ENCODE measurements at regions not wholly inside any gene's neighbourhood (a gene's known extent, or its start where the extent isn't known, plus 50 kb on each side); places are given as distances from the start of the nearest gene placed in this dataset.
"Not testable (repeated sequence)": the region's sequence is repeated elsewhere in the genome, so short reads cannot be mapped to it uniquely, and the experiment has no call there.

GRCh38 chr10:118805146-118805545 lies 50.4 kb upstream of the CACUL1 start:
- Histone ChIP-seq H3K9me3 (ENCODE audit: control insufficient read depth, low read length) (no peaks in the 10 kb centered on the region), H3K27ac (ENCODE audit: insufficient read depth, low read depth, low read length, poor library complexity, severe bottlenecking) (no peak overlapping the region), H3K27me3 (ENCODE audit: control insufficient read depth, insufficient read depth, low read length, poor library complexity, severe bottlenecking) (no peaks in the 10 kb centered on the region), H3K36me3 (ENCODE audit: control insufficient read depth, insufficient read depth, low read length) (no peaks in the 10 kb centered on the region), H3K4me1 (ENCODE audit: control insufficient read depth, insufficient read depth, low read length) (peaks cover 9% of the 10 kb centered on the region), H3K4me3 (ENCODE audit: insufficient read depth, low read depth, low read length) (no peak overlapping the region)
- WGBS, 2 experiments: 91 to 95% methylated on average over 9 of the region's 9 CpGs

DNA sequence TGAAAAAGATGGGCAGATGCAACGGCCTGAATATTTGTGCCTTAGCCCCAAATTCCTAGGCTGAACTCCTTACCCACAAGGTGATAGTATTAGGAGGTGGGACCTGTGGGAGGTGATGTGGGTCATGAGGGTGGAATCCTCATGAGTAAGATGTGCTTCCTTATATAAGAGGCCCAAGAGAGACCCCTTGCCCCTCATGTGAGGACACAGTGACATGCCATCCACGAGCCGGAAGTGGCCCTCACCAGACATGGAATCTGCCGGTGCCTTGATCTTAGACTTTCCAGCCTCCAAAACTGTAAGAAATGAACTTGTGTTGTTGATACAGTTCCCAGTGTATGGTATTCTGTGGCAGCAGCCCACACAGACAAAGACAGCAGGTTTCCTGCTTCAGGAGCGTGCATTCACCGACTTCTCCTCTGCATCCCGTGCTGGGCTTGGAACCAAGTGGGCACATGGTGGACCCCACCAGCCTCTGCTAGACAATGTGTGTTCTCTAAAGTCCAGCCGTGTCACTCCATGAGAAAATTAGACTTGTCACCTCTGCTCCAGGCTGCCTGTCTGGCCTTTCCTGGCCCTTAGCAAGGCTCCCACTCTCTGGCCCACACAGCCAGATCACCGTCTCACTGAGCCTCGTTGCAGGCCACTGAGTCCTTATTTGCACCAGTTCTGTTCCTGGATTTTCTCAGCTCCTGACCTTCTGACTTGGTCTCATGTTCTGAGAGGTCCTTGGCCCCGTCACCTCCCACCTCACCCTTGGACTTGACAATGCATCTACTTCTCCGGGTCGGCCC lies 52.9 kb upstream of the CACUL1 start:
- Histone ChIP-seq H3K27me3 (ENCODE audit: control insufficient read depth, insufficient read depth, low read length, poor library complexity, severe bottlenecking) (no peaks in the 10 kb centered on the region), H3K4me3 (ENCODE audit: insufficient read depth, low read depth, low read length) (no peak overlapping the region), H3K27ac (ENCODE audit: insufficient read depth, low read depth, low read length, poor library complexity, severe bottlenecking) (no peak overlapping the region), H3K9me3 (ENCODE audit: control insufficient read depth, low read length) (no peaks in the 10 kb centered on the region), H3K4me1 (ENCODE audit: control insufficient read depth, insufficient read depth, low read length) (peaks cover 16% of the 10 kb centered on the region), H3K36me3 (ENCODE audit: control insufficient read depth, insufficient read depth, low read length) (no peaks in the 10 kb centered on the region)
- WGBS, 2 experiments: 93 to 94% methylated on average over 13 of the region's 13 CpGs

DNA sequence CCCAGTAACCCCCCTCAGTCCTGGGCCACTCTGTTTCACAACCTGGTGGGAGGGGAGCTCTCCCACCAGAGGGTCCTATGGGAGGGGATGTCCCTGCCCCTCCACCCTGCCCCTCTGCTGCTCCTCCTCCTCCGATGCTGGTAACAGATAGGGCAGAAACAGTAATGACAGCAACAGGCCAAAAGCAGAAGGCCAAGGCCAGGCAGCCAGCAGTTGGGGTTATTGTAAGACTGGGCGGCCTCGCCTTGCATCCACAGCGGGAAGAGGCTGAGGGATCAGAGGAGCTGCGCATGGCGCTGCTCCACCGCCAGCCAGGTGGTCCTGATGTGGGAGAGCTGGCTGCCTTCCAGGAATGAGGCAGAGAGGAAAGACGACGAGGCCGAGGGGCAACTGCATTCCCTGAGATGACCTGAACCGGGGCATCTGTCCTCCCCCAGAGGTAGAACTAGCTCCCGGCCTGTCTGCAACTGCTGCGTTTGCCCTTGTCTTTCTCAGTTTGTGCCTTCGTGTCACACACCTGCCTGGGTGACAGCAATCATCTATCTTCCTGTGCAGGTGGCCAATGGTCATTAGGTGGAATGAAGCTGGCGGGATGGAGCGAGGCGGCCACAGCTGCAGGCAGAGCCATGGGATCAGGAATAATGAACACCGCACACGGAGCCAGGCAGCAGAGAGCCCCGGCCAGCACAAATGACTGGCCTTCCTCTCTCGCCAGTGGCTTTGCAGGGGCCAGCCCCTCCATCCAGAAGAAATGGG lies 54.0 kb upstream of the CACUL1 start:
- Histone ChIP-seq H3K4me1 (ENCODE audit: control insufficient read depth, insufficient read depth, low read length) (peaks cover 16% of the 10 kb centered on the region), H3K27ac (ENCODE audit: insufficient read depth, low read depth, low read length, poor library complexity, severe bottlenecking) (no peak overlapping the region), H3K36me3 (ENCODE audit: control insufficient read depth, insufficient read depth, low read length) (no peaks in the 10 kb centered on the region), H3K27me3 (ENCODE audit: control insufficient read depth, insufficient read depth, low read length, poor library complexity, severe bottlenecking) (no peaks in the 10 kb centered on the region), H3K9me3 (ENCODE audit: control insufficient read depth, low read length) (no peaks in the 10 kb centered on the region), H3K4me3 (ENCODE audit: insufficient read depth, low read depth, low read length) (no peak overlapping the region)
- 89 to 90% methylated on average over 21 of the region's 21 CpGs for WGBS, 2 experiments

- no peak overlapping the region for H3K27ac ChIP-seq (ENCODE audit: insufficient read depth, low read depth, low read length, poor library complexity, severe bottlenecking)
- WGBS, 2 experiments: 81 to 82% methylated on average over 20 of the region's 20 CpGs
- no peak overlapping the region for H3K4me3 ChIP-seq (ENCODE audit: insufficient read depth, low read depth, low read length)
- no peaks in the 10 kb centered on the region for H3K27me3 ChIP-seq (ENCODE audit: control insufficient read depth, insufficient read depth, low read length, poor library complexity, severe bottlenecking)
- H3K36me3 ChIP-seq (ENCODE audit: control insufficient read depth, insufficient read depth, low read length): no peaks in the 10 kb centered on the region
- peaks cover 16% of the 10 kb centered on the region for H3K4me1 ChIP-seq (ENCODE audit: control insufficient read depth, insufficient read depth, low read length)
- H3K9me3 ChIP-seq (ENCODE audit: control insufficient read depth, low read length): no peaks in the 10 kb centered on the region
Measured at GRCh38 chr10:118809357-118810220, 54.8 kb upstream of the CACUL1 start.

GRCh38 chr10:118810796-118811505 lies 56.2 kb upstream of the CACUL1 start:
- H3K9me3 ChIP-seq (ENCODE audit: control insufficient read depth, low read length): no peaks in the 10 kb centered on the region
- no peaks in the 10 kb centered on the region for H3K27me3 ChIP-seq (ENCODE audit: control insufficient read depth, insufficient read depth, low read length, poor library complexity, severe bottlenecking)
- no peak overlapping the region for H3K27ac ChIP-seq (ENCODE audit: insufficient read depth, low read depth, low read length, poor library complexity, severe bottlenecking)
- 77 to 83% methylated on average over 4 to 5 of the region's 5 CpGs for WGBS, 2 experiments
- H3K4me3 ChIP-seq (ENCODE audit: insufficient read depth, low read depth, low read length): no peak overlapping the region
- H3K36me3 ChIP-seq (ENCODE audit: control insufficient read depth, insufficient read depth, low read length): no peaks in the 10 kb centered on the region
- peaks cover 16% of the 10 kb centered on the region for H3K4me1 ChIP-seq (ENCODE audit: control insufficient read depth, insufficient read depth, low read length)

GRCh38 chr10:118811675-118812392 lies 57.1 kb upstream of the CACUL1 start:
- 82 to 85% methylated on average over 13 of the region's 13 CpGs for WGBS, 2 experiments
- Histone ChIP-seq H3K27me3 (ENCODE audit: control insufficient read depth, insufficient read depth, low read length, poor library complexity, severe bottlenecking) (no peaks in the 10 kb centered on the region), H3K9me3 (ENCODE audit: control insufficient read depth, low read length) (no peaks in the 10 kb centered on the region), H3K36me3 (ENCODE audit: control insufficient read depth, insufficient read depth, low read length) (no peaks in the 10 kb centered on the region), H3K27ac (ENCODE audit: insufficient read depth, low read depth, low read length, poor library complexity, severe bottlenecking) (no peak overlapping the region), H3K4me3 (ENCODE audit: insufficient read depth, low read depth, low read length) (no peak overlapping the region), H3K4me1 (ENCODE audit: control insufficient read depth, insufficient read depth, low read length) (peaks cover 16% of the 10 kb centered on the region)

DNA sequence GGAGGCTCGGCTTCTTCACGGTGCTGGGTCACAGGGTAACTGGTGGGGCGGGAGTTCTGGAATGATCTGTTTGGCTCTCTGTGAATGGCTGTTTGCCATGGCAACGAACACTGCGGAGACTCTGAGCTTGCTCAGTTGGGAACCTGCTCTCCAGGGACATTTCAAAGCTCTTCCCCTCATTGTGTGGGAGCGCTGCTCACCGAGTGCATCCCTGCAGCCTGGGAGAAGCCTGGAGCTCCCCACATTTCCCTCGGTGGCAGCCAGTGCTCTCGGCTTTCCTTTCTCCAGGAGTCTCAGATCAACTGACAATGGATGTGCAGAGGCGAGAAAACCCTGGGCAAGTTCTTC lies 57.6 kb upstream of the CACUL1 start:
- H3K4me3 ChIP-seq (ENCODE audit: insufficient read depth, low read depth, low read length): no peak overlapping the region
- H3K36me3 ChIP-seq (ENCODE audit: control insufficient read depth, insufficient read depth, low read length): no peaks in the 10 kb centered on the region
- no peak overlapping the region for H3K27ac ChIP-seq (ENCODE audit: insufficient read depth, low read depth, low read length, poor library complexity, severe bottlenecking)
- 42 to 46% methylated on average over 10 of the region's 10 CpGs for WGBS, 2 experiments
- no peaks in the 10 kb centered on the region for H3K9me3 ChIP-seq (ENCODE audit: control insufficient read depth, low read length)
- H3K27me3 ChIP-seq (ENCODE audit: control insufficient read depth, insufficient read depth, low read length, poor library complexity, severe bottlenecking): no peaks in the 10 kb centered on the region
- peaks cover 16% of the 10 kb centered on the region for H3K4me1 ChIP-seq (ENCODE audit: control insufficient read depth, insufficient read depth, low read length)

DNA sequence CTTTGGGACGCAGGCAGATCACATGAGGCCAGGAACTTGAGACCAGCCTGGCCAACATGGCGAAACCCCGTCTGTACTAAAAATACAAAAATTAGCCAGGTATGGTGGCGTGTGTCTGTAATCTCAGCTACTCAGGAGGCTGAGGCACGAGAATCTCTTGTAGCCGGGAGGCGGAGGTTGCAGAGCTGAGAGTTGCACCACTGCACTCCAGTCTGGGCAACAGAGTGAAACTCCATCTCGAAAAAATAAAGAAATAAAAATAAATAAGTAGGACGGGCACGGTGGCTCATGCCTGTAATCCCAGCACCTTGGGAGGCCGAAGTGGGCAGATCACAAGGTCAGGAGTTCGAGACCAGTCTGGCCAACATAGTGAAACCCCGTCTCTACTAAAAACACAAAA lies 58.2 kb upstream of the CACUL1 start:
- H3K36me3 ChIP-seq (ENCODE audit: control insufficient read depth, insufficient read depth, low read length); H3K27ac ChIP-seq (ENCODE audit: insufficient read depth, low read depth, low read length, poor library complexity, severe bottlenecking); H3K4me3 ChIP-seq (ENCODE audit: insufficient read depth, low read depth, low read length); H3K9me3 ChIP-seq (ENCODE audit: control insufficient read depth, low read length); H3K27me3 ChIP-seq (ENCODE audit: control insufficient read depth, insufficient read depth, low read length, poor library complexity, severe bottlenecking): not testable (repeated sequence)
- peaks cover 16% of the 10 kb centered on the region for H3K4me1 ChIP-seq (ENCODE audit: control insufficient read depth, insufficient read depth, low read length)
- WGBS, 2 experiments: 87 to 88% methylated on average over 13 of the region's 13 CpGs

DNA sequence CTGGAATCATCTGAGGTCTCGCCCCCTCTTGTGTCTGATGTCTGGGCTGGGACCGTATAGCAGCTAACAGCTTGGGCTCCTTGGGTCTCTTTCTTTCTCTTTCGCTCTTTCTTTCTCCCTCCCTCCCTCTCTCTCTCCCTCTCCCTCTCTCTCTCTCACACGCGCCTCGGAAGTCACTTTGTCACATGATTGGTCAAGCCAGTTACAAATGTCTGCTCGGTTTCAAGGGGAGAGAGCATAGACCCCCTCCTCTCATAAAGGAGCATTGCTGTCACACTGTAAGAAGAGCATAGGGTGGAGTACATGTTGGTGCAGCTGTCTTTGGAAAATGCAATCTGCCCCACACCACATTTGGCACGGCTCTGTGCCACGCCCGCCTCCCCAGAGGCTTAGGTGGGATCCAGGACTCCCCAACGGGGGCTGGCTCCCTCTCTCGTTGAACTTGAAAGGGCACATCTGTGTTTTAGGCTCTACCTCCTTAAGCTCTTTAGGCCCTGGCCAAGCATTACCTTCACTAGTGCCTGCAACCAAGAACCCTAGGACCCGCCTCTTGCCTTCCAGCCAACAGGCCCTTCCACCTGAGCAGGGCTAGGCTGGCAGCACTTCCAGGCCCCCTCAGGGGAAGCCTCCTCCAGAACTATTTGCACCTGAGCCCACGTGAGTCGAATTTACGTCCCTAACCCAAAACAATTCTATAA lies 61.9 kb upstream of the CACUL1 start:
- no peak overlapping the region for H3K4me3 ChIP-seq (ENCODE audit: insufficient read depth, low read depth, low read length)
- peaks cover 7% of the 10 kb centered on the region for H3K4me1 ChIP-seq (ENCODE audit: control insufficient read depth, insufficient read depth, low read length)
- H3K27me3 ChIP-seq (ENCODE audit: control insufficient read depth, insufficient read depth, low read length, poor library complexity, severe bottlenecking): no peaks in the 10 kb centered on the region
- no peaks in the 10 kb centered on the region for H3K9me3 ChIP-seq (ENCODE audit: control insufficient read depth, low read length)
- H3K36me3 ChIP-seq (ENCODE audit: control insufficient read depth, insufficient read depth, low read length): no peaks in the 10 kb centered on the region
- 89% methylated on average over 16 of the region's 16 CpGs for WGBS, 2 experiments
- H3K27ac ChIP-seq (ENCODE audit: insufficient read depth, low read depth, low read length, poor library complexity, severe bottlenecking): no peak overlapping the region
